GM23338 (cell line): ENCODE measurements at regions not wholly inside any gene's neighbourhood (a gene's known extent, or its start where the extent isn't known, plus 50 kb on each side); places are given as distances from the start of the nearest gene placed in this dataset.

Experiments used
- ATAC-seq: fragments of 200-7000 bp; cut with Tn5 transposase; 3 replicates; pipeline ENCODE4 v1.9.1; 2020
- DNase-seq: peaks from one replicate; pipeline ENCODE4 v3.0.0-alpha.2; 2015; ENCODE audit warnings: low spot score
- H2AFZ ChIP-seq: fragments of 200-600 bp; sonication (generic); 2 replicates; pipeline ENCODE4 v1.8.0; 2016; ENCODE audit warnings: antibody characterized with exemption, mild to moderate bottlenecking, moderate library complexity
- H3F3A ChIP-seq: fragments of 200-600 bp; sonication (generic); replicated peaks from 2 replicates; pipeline ENCODE4 v1.8.0; 2017; ENCODE audit warnings: antibody characterized with exemption, mixed run types, low read depth
- H3K27ac ChIP-seq: fragments of 200-600 bp; sonication (generic); 2 replicates; pipeline ENCODE4 v1.6.1; 2016; ENCODE audit warnings: low read depth
- H3K27me3 ChIP-seq: fragments of 200-600 bp; sonication (generic); 2 replicates; pipeline ENCODE4 v1.8.0; 2016; ENCODE audit warnings: mild to moderate bottlenecking, mixed run types, moderate library complexity; ENCODE audit not compliant: insufficient read depth
- H3K36me3 ChIP-seq: fragments of 200-600 bp; sonication (generic); 2 replicates; pipeline ENCODE4 v1.8.0; 2016; ENCODE audit warnings: mild to moderate bottlenecking; ENCODE audit not compliant: insufficient read depth
- H3K4me1 ChIP-seq: fragments of 200-600 bp; sonication (generic); 2 replicates; pipeline ENCODE4 v1.8.0; 2016; ENCODE audit warnings: mild to moderate bottlenecking, moderate library complexity; ENCODE audit not compliant: insufficient read depth
- H3K4me2 ChIP-seq: fragments of 200-600 bp; sonication (generic); 2 replicates; pipeline ENCODE4 v1.7.1; 2017; ENCODE audit warnings: mixed run types
- H3K4me3 ChIP-seq: fragments of 200-600 bp; sonication (generic); 2 replicates; pipeline ENCODE4 v1.6.1; 2016; ENCODE audit warnings: mixed run types
- H3K79me2 ChIP-seq: fragments of 200-600 bp; sonication (generic); replicated peaks from 2 replicates; pipeline ENCODE4 v1.8.0; 2017; ENCODE audit warnings: mild to moderate bottlenecking; ENCODE audit not compliant: insufficient read depth
- H3K9me2 ChIP-seq: fragments of 200-600 bp; sonication (generic); 2 replicates; pipeline ENCODE4 v1.8.0; 2017; ENCODE audit not compliant: insufficient read depth
- H4K20me1 ChIP-seq: fragments of 200-600 bp; sonication (generic); replicated peaks from 2 replicates; pipeline ENCODE4 v1.8.0; 2017; ENCODE audit warnings: mild to moderate bottlenecking; ENCODE audit not compliant: insufficient read depth
- H3K27ac Mint-ChIP-seq: 2 replicates; pipeline ENCODE4 v1.8.0; 2020; ENCODE audit warnings: inconsistent platforms, mild to moderate bottlenecking, moderate library complexity, mixed read lengths
- H3K27me3 Mint-ChIP-seq: 3 replicates; pipeline ENCODE4 v1.8.0; 2022; ENCODE audit warnings: low read depth, mild to moderate bottlenecking, moderate library complexity, mixed read lengths, inconsistent platforms; ENCODE audit not compliant: insufficient read depth, poor library complexity
- H3K36me3 Mint-ChIP-seq: 3 replicates; pipeline ENCODE4 v1.8.0; 2021; ENCODE audit warnings: low read depth, mild to moderate bottlenecking, inconsistent platforms, moderate library complexity, mixed read lengths
- H3K4me1 Mint-ChIP-seq: 3 replicates; pipeline ENCODE4 v1.8.0; 2020; ENCODE audit warnings: mild to moderate bottlenecking, inconsistent platforms, mixed read lengths
- H3K4me3 Mint-ChIP-seq: 3 replicates; pipeline ENCODE4 v1.8.0; 2021; ENCODE audit warnings: moderate library complexity, mild to moderate bottlenecking, inconsistent platforms, mixed read lengths
- H3K9me3 Mint-ChIP-seq: 3 replicates; pipeline ENCODE4 v1.8.0; 2020; ENCODE audit warnings: moderate library complexity, mild to moderate bottlenecking, inconsistent platforms, mixed read lengths
- CREB1 ChIP-seq: fragments of 250-450 bp; sonication (Bioruptor Pico); IDR thresholded peaks from 2 replicates; pipeline ENCODE4 v1.5.0; 2020; ENCODE audit warnings: low read depth, mild to moderate bottlenecking, moderate library complexity
- CTCF ChIP-seq, 2 experiments: fragments of 200-600 bp in 1 of 2; sonication (generic) in 1 of 2; conservative IDR thresholded peaks; 2 replicates each; pipeline versions ENCODE4 v1.5.1 to v1.6.1; 2016 to 2017; ENCODE audit warnings: antibody characterized with exemption in 2 of 2, low read depth in 2 of 2, mild to moderate bottlenecking in 2 of 2, moderate library complexity in 1 of 2
- ETS1 ChIP-seq: IDR thresholded peaks from 2 replicates; pipeline ENCODE4 v1.6.1; 2016; ENCODE audit warnings: antibody characterized with exemption
- EZH2 ChIP-seq: fragments of 200-600 bp; sonication (generic); IDR thresholded peaks from one replicate; pipeline ENCODE4 v1.8.0; 2017; ENCODE audit warnings: antibody characterized with exemption, mild to moderate bottlenecking, low read depth; ENCODE audit not compliant: unreplicated experiment
- EZH2phosphoT487 ChIP-seq: fragments of 200-600 bp; sonication (generic); IDR thresholded peaks from one replicate; pipeline ENCODE4 v1.8.1; 2018; ENCODE audit warnings: antibody characterized with exemption; ENCODE audit not compliant: unreplicated experiment
- JUNB ChIP-seq: IDR thresholded peaks from one replicate; pipeline ENCODE4 v1.6.1; 2016; ENCODE audit warnings: antibody characterized with exemption; ENCODE audit not compliant: unreplicated experiment
- NANOG ChIP-seq: IDR thresholded peaks from 2 replicates; pipeline ENCODE4 v1.6.1; 2016; ENCODE audit warnings: antibody characterized with exemption, borderline replicate concordance
- POLR2AphosphoS5 ChIP-seq: IDR thresholded peaks from 2 replicates; pipeline ENCODE4 v1.6.1; 2016; ENCODE audit warnings: antibody characterized with exemption, low read depth
- REST ChIP-seq: IDR thresholded peaks from one replicate; pipeline ENCODE4 v1.6.1; 2018; ENCODE audit warnings: antibody characterized with exemption; ENCODE audit not compliant: unreplicated experiment
- STAT1 ChIP-seq: IDR thresholded peaks from one replicate; pipeline ENCODE4 v1.6.1; 2016; ENCODE audit warnings: antibody characterized with exemption; ENCODE audit not compliant: unreplicated experiment
- ZNF114 ChIP-seq: fragments of 250-450 bp; sonication (Bioruptor Pico); IDR thresholded peaks from 2 replicates; pipeline ENCODE4 v1.5.0; 2020; ENCODE audit warnings: mild to moderate bottlenecking, moderate library complexity
- ZNF331 ChIP-seq: fragments of 250-450 bp; sonication (Bioruptor Pico); IDR thresholded peaks from 2 replicates; pipeline ENCODE4 v1.5.0; 2020; ENCODE audit warnings: low read depth, mild to moderate bottlenecking, moderate library complexity
- ZNF462 ChIP-seq: fragments of 250-450 bp; sonication (Bioruptor Pico); IDR thresholded peaks from 2 replicates; pipeline ENCODE4 v1.5.0; 2020; ENCODE audit warnings: mild to moderate bottlenecking, moderate library complexity

GRCh38 chr4:79472693-79473438 lies 64.8 kb upstream of the GK2 start:
- Mint-ChIP-seq H3K27me3 (no peaks in the 10 kb centered on the region), H3K9me3 (no peaks in the 10 kb centered on the region), H3K27ac (no peak overlapping the region), H3K36me3 (no peaks in the 10 kb centered on the region), H3K4me3 (no peak overlapping the region), H3K4me1 (no peaks in the 10 kb centered on the region)
- no peaks in the 10 kb centered on the region for H3K4me1 ChIP-seq
- H3K79me2 ChIP-seq = no peaks in the 10 kb centered on the region
- no peaks in the 10 kb centered on the region for H3K27me3 ChIP-seq
- no peak overlapping the region for H2AFZ ChIP-seq
- no peaks in the 10 kb centered on the region for H3K36me3 ChIP-seq
- H3K9me2 ChIP-seq = no peaks in the 10 kb centered on the region
- H3K4me2 ChIP-seq = no peak overlapping the region
- DNase-seq (no peak), ATAC-seq (no peak)
- TF ChIP-seq ZNF114 (CRISPR knock-in tag) = no peak
- TF ChIP-seq EZH2 = no peak
- no peak for TF ChIP-seq POLR2AphosphoS5
- no peak for TF ChIP-seq ZNF462 (CRISPR knock-in tag)
- no peak for TF ChIP-seq ZNF331 (CRISPR knock-in tag)
- no peak for TF ChIP-seq NANOG
- no peak for TF ChIP-seq CTCF (conservative IDR thresholded peaks at IDR 0.05; ENCODE audit: low read depth in 2 of 2)
- TF ChIP-seq ETS1 = no peak
- no peak for TF ChIP-seq JUNB
- TF ChIP-seq EZH2phosphoT487 = no peak
- TF ChIP-seq REST = no peak
- TF ChIP-seq CREB1 (CRISPR knock-in tag) = no peak
- no peak for TF ChIP-seq STAT1
- no peak overlapping the region for H3K27ac ChIP-seq
- H3F3A ChIP-seq = no peaks in the 10 kb centered on the region
- H3K4me3 ChIP-seq = no peak overlapping the region
- no peaks in the 10 kb centered on the region for H4K20me1 ChIP-seq
